Gastroesophageal sphincter (tissue), 4 donors: ENCODE measurements at regions not wholly inside any gene's neighbourhood (a gene's known extent, or its start where the extent isn't known, plus 50 kb on each side); places are given as distances from the start of the nearest gene placed in this dataset.
A peak's percentile ranks its signal among the peaks of the same experiment; 100 is the strongest.

ENCODE experiments used
- ATAC-seq: fragments of 150-250 bp; one replicate; pipeline ENCODE4 v1.9.1; 2016; ENCODE audit warnings: mild to moderate bottlenecking, moderate library complexity
- H3K27ac ChIP-seq, 4 donors: fragments of 200-600 bp; sonication (generic) in 3 of 4; 1 replicate in 3 of 4; 2 replicates in 1 of 4; pipeline ENCODE4 v1.5.1; 2016 to 2019
- H3K27me3 ChIP-seq: fragments of 200-600 bp; sonication (generic); one replicate; pipeline ENCODE4 v1.5.1; 2019
- H3K36me3 ChIP-seq, 2 donors: fragments of 200-600 bp; sonication (generic); one replicate each; pipeline ENCODE4 v1.5.1; 2019; ENCODE audit warnings: control low read depth in 1 of 2
- H3K4me1 ChIP-seq, 3 donors: fragments of 200-600 bp; sonication (generic); 1 replicate in 2 of 3; 2 replicates in 1 of 3; pipeline ENCODE4 v1.5.1; 2016 to 2019; ENCODE audit warnings: control low read depth in 2 of 3
- H3K4me3 ChIP-seq, 2 donors: fragments of 200-600 bp; sonication (generic); one replicate each; pipeline ENCODE4 v1.5.1; 2019; ENCODE audit warnings: mild to moderate bottlenecking in 1 of 2, moderate library complexity in 1 of 2
- H3K9me3 ChIP-seq, 3 donors: fragments of 200-600 bp; sonication (generic); one replicate each; pipeline ENCODE4 v1.5.1; 2017 to 2019; ENCODE audit warnings: control low read depth in 2 of 3
- CTCF ChIP-seq, 4 experiments: fragments of 200-600 bp in 2 of 4; fragments of 450-650 bp in 2 of 4; sonication (generic) in 1 of 4; IDR thresholded peaks; one replicate each; pipeline ENCODE4 v1.5.1; 2017 to 2019; ENCODE audit warnings: antibody characterized with exemption in 4 of 4, mild to moderate bottlenecking in 2 of 4, moderate library complexity in 2 of 4
- EP300 ChIP-seq: sonication (generic); formaldehyde crosslinking; IDR thresholded peaks from one replicate; pipeline ENCODE4 v1.6.1; 2017; ENCODE audit warnings: antibody characterized with exemption, mild to moderate bottlenecking
- POLR2A ChIP-seq, 2 donors: fragments of 450-650 bp; IDR thresholded peaks; one replicate each; pipeline ENCODE4 v1.6.1; 2017; ENCODE audit warnings: antibody characterized with exemption in 2 of 2, mild to moderate bottlenecking in 2 of 2, moderate library complexity in 1 of 2
- POLR2AphosphoS5 ChIP-seq: sonication (generic); formaldehyde crosslinking; IDR thresholded peaks from one replicate; pipeline ENCODE4 v1.6.1; 2017; ENCODE audit warnings: antibody characterized with exemption
- WGBS, 2 donors: methylation state at CpG; one replicate each; pipeline ENCODE4 v1.1.5; 2018; ENCODE audit warnings: low coverage in 1 of 2; 5-methylcytosine and 5-hydroxymethylcytosine counted together

GRCh38 chr6:6811128-6812009 lies 222.8 kb downstream of the LY86 start:
- TF ChIP-seq POLR2AphosphoS5: no peak
- TF ChIP-seq POLR2A (IDR thresholded peaks at IDR 0.05): no peak
- no peak for TF ChIP-seq CTCF (IDR thresholded peaks at IDR 0.05)
- TF ChIP-seq EP300: no peak
- Histone ChIP-seq H3K36me3 (no peaks in the 10 kb centered on the region), H3K27ac (peak overlapping the region in 2 of 4 donors; percentile 23 to 43), H3K4me3 (peak overlapping the region; percentile 16 to 34), H3K9me3 (no peaks in the 10 kb centered on the region), H3K4me1 (peaks cover 0 to 10% (median 0%) of the 10 kb centered on the region in 3 donors), H3K27me3 (peaks cover 17% of the 10 kb centered on the region)
- 18 to 27% methylated on average over 13 to 15 of the region's 16 CpGs for WGBS, 2 donors
- peak; percentile 56 for ATAC-seq

- no peak overlapping the region for H3K27ac ChIP-seq
- TF ChIP-seq EP300 (no peak), POLR2A (IDR thresholded peaks at IDR 0.05) (no peak), POLR2AphosphoS5 (no peak), CTCF (IDR thresholded peaks at IDR 0.05) (no peak)
- ATAC-seq: no peak
- no peaks in the 10 kb centered on the region for H3K36me3 ChIP-seq
- WGBS, 2 donors: 80 to 95% methylated on average over 1 to 2 of the region's 2 CpGs
- H3K27me3 ChIP-seq: peaks cover 13% of the 10 kb centered on the region
- no peak overlapping the region for H3K4me3 ChIP-seq
- H3K4me1 ChIP-seq: peaks cover 0 to 2% (median 0%) of the 10 kb centered on the region in 3 donors
- no peaks in the 10 kb centered on the region for H3K9me3 ChIP-seq
Observed at GRCh38 chr6:6812427-6812826, 223.9 kb downstream of the LY86 start.

GRCh38 chr6:6815732-6816131 lies 227.2 kb downstream of the LY86 start:
- Histone ChIP-seq H3K27me3 (no peaks in the 10 kb centered on the region), H3K36me3 (no peaks in the 10 kb centered on the region), H3K4me1 (no peaks in the 10 kb centered on the region), H3K9me3 (no peaks in the 10 kb centered on the region), H3K27ac (no peak overlapping the region), H3K4me3 (no peak overlapping the region)
- WGBS, 2 donors: 77 to 78% methylated on average over 3 to 5 of the region's 5 CpGs
- TF ChIP-seq POLR2AphosphoS5 (no peak), CTCF (IDR thresholded peaks at IDR 0.05) (no peak), EP300 (no peak)
- no peak for ATAC-seq

GRCh38 chr6:6816716-6817115 lies 228.2 kb downstream of the LY86 start:
- H3K9me3 ChIP-seq: no peaks in the 10 kb centered on the region
- no peaks in the 10 kb centered on the region for H3K36me3 ChIP-seq
- H3K27me3 ChIP-seq: no peaks in the 10 kb centered on the region
- TF ChIP-seq EP300 (no peak), CTCF (IDR thresholded peaks at IDR 0.05) (no peak), POLR2AphosphoS5 (no peak), POLR2A (IDR thresholded peaks at IDR 0.05) (no peak)
- WGBS, 2 donors: 93 to 94% methylated on average over 4 to 7 of the region's 7 CpGs
- H3K4me3 ChIP-seq: no peak overlapping the region
- no peaks in the 10 kb centered on the region for H3K4me1 ChIP-seq
- ATAC-seq: no peak
- no peak overlapping the region for H3K27ac ChIP-seq

GRCh38 chr6:6818078-6818639 lies 229.6 kb downstream of the LY86 start:
- no peak overlapping the region for H3K4me3 ChIP-seq
- 87% methylated on average over 3 to 7 of the region's 10 CpGs for WGBS, 2 donors
- H3K27ac ChIP-seq: no peak overlapping the region
- peaks cover 6% of the 10 kb centered on the region for H3K27me3 ChIP-seq
- ATAC-seq: no peak
- no peaks in the 10 kb centered on the region for H3K36me3 ChIP-seq
- no peaks in the 10 kb centered on the region for H3K4me1 ChIP-seq
- no peak for TF ChIP-seq CTCF (IDR thresholded peaks at IDR 0.05)
- no peak for TF ChIP-seq POLR2A (IDR thresholded peaks at IDR 0.05)
- no peak for TF ChIP-seq EP300
- TF ChIP-seq POLR2AphosphoS5: no peak
- H3K9me3 ChIP-seq: no peaks in the 10 kb centered on the region
